ENCODE measurements at regions not wholly inside any gene's neighbourhood (a gene's known extent, or its start where the extent isn't known, plus 50 kb on each side); places are given as distances from the start of the nearest gene placed in this dataset.

DNA sequence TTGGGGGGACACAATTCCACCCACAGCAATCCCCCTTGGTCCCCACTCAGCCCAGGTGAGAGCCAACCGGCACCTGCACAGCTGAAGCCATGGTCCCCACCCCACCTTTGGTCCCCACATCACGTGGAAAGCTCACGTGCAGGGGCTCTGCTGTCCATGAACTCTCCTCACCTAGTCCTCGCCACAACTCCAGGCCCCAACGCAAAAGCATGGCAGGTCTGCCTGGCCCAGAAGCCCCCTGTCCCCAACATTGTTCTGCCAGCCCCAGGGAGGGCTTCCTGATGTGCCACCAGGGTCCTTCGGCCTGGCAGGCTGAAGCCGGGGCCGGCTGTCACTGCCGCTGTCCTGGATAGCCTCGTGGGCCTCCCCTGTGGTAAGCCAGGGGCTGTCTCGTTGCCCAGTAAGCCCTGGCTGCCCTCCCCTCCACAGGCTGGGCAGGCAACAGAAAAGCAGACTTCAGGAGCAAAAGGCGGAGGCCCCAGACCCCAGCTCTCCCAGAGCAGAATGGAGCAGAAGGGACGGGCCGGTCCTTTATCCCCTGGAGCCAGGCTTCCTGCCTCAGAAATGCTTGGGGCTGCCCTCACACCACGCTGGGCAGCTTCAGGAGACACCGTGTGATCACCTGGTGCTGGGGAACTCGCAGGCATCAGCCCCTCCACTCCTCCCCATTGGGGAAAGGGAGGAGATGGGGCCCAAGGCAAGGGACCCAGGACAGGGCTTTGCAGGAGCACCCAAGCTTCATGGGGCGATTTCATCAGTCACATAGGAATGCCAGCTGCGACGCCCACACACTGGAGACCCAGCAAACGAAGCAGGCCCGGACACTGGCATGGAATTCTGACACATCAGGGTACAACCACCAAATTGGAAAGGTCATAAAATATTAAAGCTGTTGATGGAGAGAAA, 103.7 kb downstream of the ADRA2C start:
- in situ Hi-C loops (cut with HindIII; ENCODE audit: low sequenced_read_pairs) = no loop called here
- TF ChIP-seq, protein P1, sequence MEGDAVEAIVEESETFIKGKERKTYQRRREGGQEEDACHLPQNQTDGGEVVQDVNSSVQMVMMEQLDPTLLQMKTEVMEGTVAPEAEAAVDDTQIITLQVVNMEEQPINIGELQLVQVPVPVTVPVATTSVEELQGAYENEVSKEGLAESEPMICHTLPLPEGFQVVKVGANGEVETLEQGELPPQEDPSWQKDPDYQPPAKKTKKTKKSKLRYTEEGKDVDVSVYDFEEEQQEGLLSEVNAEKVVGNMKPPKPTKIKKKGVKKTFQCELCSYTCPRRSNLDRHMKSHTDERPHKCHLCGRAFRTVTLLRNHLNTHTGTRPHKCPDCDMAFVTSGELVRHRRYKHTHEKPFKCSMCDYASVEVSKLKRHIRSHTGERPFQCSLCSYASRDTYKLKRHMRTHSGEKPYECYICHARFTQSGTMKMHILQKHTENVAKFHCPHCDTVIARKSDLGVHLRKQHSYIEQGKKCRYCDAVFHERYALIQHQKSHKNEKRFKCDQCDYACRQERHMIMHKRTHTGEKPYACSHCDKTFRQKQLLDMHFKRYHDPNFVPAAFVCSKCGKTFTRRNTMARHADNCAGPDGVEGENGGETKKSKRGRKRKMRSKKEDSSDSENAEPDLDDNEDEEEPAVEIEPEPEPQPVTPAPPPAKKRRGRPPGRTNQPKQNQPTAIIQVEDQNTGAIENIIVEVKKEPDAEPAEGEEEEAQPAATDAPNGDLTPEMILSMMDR (IDR thresholded peaks at IDR 0.05; ENCODE audit: low read depth, low read length, missing control alignments) = no peak
- no peak overlapping the region for H3K4me3 ChIP-seq (ENCODE audit: low read depth, low read length)
- no peak for DNase-seq (ENCODE audit: low read depth)

DNA sequence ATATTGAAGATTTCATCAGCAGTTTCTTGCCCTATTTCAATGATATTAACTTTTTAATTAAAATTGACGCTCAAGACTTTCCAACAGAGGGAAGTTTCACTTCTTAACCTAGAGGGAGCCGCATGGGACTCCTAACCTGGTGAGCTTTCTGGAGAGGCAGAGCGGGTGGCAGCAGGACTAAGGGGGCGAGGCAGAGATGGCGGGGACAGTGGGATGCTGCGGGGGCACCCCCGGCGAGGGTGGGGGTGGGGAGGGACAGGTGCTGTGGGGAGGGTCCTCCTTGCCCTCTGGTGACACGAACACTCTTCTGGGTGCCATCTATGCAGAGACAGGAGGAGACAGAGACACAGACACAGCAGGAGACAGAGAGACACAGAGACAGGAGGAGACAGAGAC, 104.4 kb downstream of the ADRA2C start:
- no peak overlapping the region for H3K4me3 ChIP-seq (ENCODE audit: low read depth, low read length)
- in situ Hi-C loops (cut with HindIII; ENCODE audit: low sequenced_read_pairs) = no loop called here
- no peak for DNase-seq (ENCODE audit: low read depth)
- TF ChIP-seq, protein P1 (IDR thresholded peaks at IDR 0.05; ENCODE audit: low read depth, low read length, missing control alignments) = no peak

GRCh38 chr4:3871181-3871852, 105.1 kb downstream of the ADRA2C start:
- no peak overlapping the region for H3K4me3 ChIP-seq (ENCODE audit: low read depth, low read length)
- TF ChIP-seq, protein P1 (IDR thresholded peaks at IDR 0.05; ENCODE audit: low read depth, low read length, missing control alignments) = no peak
- DNase-seq (ENCODE audit: low read depth) = no peak
- in situ Hi-C loops (cut with HindIII; ENCODE audit: low sequenced_read_pairs) = no loop called here

DNA sequence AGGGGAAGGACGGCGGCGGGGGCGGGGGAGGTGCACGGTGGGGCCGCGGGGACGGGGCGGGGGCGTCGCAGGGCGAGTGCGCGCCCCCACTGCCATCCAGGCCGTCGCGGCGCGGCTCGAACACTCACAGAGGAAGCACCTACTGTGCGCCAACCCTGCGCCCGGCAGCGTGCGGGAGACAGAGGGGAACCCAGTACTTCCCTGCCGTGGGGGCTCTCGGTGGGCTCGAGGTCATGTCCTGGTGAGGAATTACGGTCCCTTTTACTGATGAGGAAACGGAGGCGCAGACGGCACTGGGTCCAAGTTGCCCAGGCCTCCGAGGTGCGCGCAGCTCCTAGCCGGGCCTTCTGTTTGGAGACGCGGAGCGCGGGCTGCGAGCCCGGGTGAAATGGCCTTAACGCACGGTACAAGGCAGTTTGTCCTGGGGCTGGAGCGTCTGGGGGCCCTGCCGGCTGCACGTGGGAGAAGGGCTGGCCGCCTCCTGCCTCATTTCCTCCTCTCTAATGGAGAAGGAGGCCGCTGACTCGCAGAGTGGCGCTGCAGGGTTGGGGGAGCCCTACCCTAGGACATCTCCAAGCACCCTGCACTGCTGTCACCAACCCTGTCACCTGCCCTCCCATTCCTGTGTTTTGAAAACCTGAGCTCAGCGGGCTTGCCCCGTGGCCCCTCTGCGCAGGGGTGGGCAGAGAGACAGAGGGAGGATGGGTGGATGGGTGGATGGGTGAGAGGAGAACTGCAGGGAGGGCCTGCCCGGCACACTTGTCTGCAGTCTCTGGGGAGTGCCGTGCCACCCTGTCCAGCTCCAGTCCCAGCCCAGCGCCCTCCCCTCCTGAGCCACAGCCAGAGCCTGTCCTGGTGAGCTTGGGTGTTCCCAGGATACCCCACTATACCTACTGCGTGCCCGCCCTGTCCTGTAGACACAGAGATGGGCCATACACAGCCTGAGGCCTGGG, 106.0 kb downstream of the ADRA2C start:
- in situ Hi-C loops (cut with HindIII; ENCODE audit: low sequenced_read_pairs) = no loop called here
- H3K4me3 ChIP-seq (ENCODE audit: low read depth, low read length) = no peak overlapping the region
- TF ChIP-seq, protein P1 (IDR thresholded peaks at IDR 0.05; ENCODE audit: low read depth, low read length, missing control alignments) = no peak

DNA sequence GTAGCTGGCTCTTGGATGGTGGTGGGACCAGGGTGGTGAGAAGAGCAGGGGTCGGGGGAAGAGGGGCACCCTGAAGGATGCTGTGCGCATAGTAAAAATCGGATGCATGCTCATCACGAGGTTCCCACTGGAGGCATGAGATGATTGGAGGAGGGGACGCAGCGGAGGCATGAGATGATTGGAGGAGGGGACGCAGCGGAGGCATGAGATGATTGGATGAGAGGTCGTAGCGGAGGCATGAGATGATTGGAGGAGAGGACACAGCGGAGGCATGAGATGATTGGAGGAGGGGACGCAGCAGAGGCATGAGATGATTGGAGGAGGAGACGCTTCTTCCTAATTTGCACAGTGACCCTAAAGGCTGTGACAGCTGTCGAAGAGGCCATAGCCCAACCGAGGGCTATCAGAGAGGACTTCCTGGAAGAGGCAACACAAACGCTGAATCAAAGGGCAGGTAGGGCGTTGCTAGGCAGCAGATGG, 106.7 kb downstream of the ADRA2C start:
- in situ Hi-C loops (cut with HindIII; ENCODE audit: low sequenced_read_pairs) = no loop called here
- H3K4me3 ChIP-seq (ENCODE audit: low read depth, low read length) = no peak overlapping the region
- DNase-seq (ENCODE audit: low read depth) = no peak
- TF ChIP-seq, protein P1 (IDR thresholded peaks at IDR 0.05; ENCODE audit: low read depth, low read length, missing control alignments) = no peak

More for the DNA sequence above, 106.0 kb downstream of the ADRA2C start:
- no peak for DNase-seq (ENCODE audit: low read depth)

Measured in astrocyte of the cerebellum (primary cell).